A549 (cell line): ENCODE measurements at regions not wholly inside any gene's neighbourhood (a gene's known extent, or its start where the extent isn't known, plus 50 kb on each side); places are given as distances from the start of the nearest gene placed in this dataset.

Source experiments
- ATAC-seq, 2 experiments: fragments of 200-7000 bp in 1 of 2; fragments of >200 bp in 1 of 2; cut with Nextera tagmentation in 1 of 2; cut with Tn5 transposase in 1 of 2; 3 replicates each; pipeline versions ENCODE4 v1.8.0 to v1.9.1; 2018 to 2020; ENCODE audit warnings: mild to moderate bottlenecking in 1 of 2, moderate library complexity in 1 of 2
- CTCF ChIA-PET: fragments of 300-600 bp; sonication (Branson Sonifier 250); formaldehyde crosslinking; extraction: SDS; loops from one replicate; lab custom pipeline; 2021; ENCODE audit warnings: antibody characterized with exemption, inconsistent platforms; lab: Yijun Ruan, JAX
- POLR2A ChIA-PET: fragments of 350-600 bp; formaldehyde crosslinking; extraction: SDS; loops from one replicate; lab custom pipeline; 2021; ENCODE audit warnings: antibody characterized with exemption, inconsistent platforms; lab: Yijun Ruan, JAX
- DNase-seq, 2 experiments: peaks; one replicate each; pipeline versions ENCODE4 v3.0.0 to v3.0.0-alpha.2; 2011 to 2016; ENCODE audit warnings: low read depth in 1 of 2, low spot score in 1 of 2
- FAIRE-seq: peaks from 2 replicates; lab custom pipeline; 2011; peaks lifted over from hg19 to GRCh38; lab: Jason Lieb, UNC
- H3K27ac ChIP-seq, 2 experiments: fragments of >200 bp; sonication (Bioruptor Twin); formaldehyde crosslinking; 3 replicates each; pipeline ENCODE4 v1.5.1; 2016 to 2017
- H3K4me1 ChIP-seq: fragments of >200 bp; sonication (Bioruptor Twin); formaldehyde crosslinking; 3 replicates; pipeline ENCODE4 v1.6.1; 2016
- H3K4me2 ChIP-seq: fragments of >200 bp; sonication (Bioruptor Twin); formaldehyde crosslinking; 3 replicates; pipeline ENCODE4 v1.6.1; 2016
- H3K4me3 ChIP-seq: fragments of >200 bp; sonication (Bioruptor Twin); formaldehyde crosslinking; 3 replicates; pipeline ENCODE4 v1.5.1; 2016
- H3K9me3 ChIP-seq: fragments of >200 bp; sonication (Bioruptor Twin); formaldehyde crosslinking; 3 replicates; pipeline ENCODE4 v1.6.1; 2016
- ATOH8 ChIP-seq: fragments of 250-450 bp; sonication (Bioruptor Pico); IDR thresholded peaks from 2 replicates; pipeline ENCODE4 v1.5.0; 2020; ENCODE audit warnings: low read depth, mild to moderate bottlenecking, moderate library complexity
- BHLHE40 ChIP-seq: IDR thresholded peaks from 2 replicates; pipeline ENCODE4 v1.6.1; 2012; ENCODE audit warnings: low read depth, low read length, inconsistent platforms
- CEBPB ChIP-seq, 2 experiments: fragments of >200 bp in 1 of 2; sonication (Bioruptor Twin) in 1 of 2; formaldehyde crosslinking in 1 of 2; IDR thresholded peaks; 2 replicates each; pipeline ENCODE4 v1.6.1; 2012 to 2016
- CHD4 ChIP-seq: fragments of 200-600 bp; sonication (generic); IDR thresholded peaks from 2 replicates; pipeline ENCODE4 v1.6.1; 2016; ENCODE audit warnings: antibody characterized with exemption, mild to moderate bottlenecking, borderline replicate concordance
- E2F6 ChIP-seq: IDR thresholded peaks from 2 replicates; pipeline ENCODE4 v1.6.1; 2012; ENCODE audit warnings: low read depth, borderline replicate concordance
- EHF ChIP-seq: fragments of 250-450 bp; sonication (Bioruptor Pico); IDR thresholded peaks from 2 replicates; pipeline ENCODE4 v1.5.0; 2020; ENCODE audit warnings: mild to moderate bottlenecking
- EP300 ChIP-seq, 2 experiments: fragments of >200 bp; sonication (Bioruptor Twin); formaldehyde crosslinking; IDR thresholded peaks; 2 replicates in 1 of 2; 3 replicates in 1 of 2; pipeline ENCODE4 v1.6.1; 2016 to 2017
- FOSB ChIP-seq: fragments of 250-450 bp; sonication (Bioruptor Pico); IDR thresholded peaks from 2 replicates; pipeline ENCODE4 v1.5.0; 2020; ENCODE audit warnings: mild to moderate bottlenecking, moderate library complexity
- FOXS1 ChIP-seq: fragments of 250-450 bp; sonication (Bioruptor Pico); IDR thresholded peaks from 2 replicates; pipeline ENCODE4 v1.5.0; 2020; ENCODE audit warnings: mild to moderate bottlenecking, moderate library complexity
- HES2 ChIP-seq: fragments of >200 bp; sonication (Bioruptor Twin); formaldehyde crosslinking; IDR thresholded peaks from 2 replicates; pipeline ENCODE4 v1.6.1; 2016
- HOXA7 ChIP-seq: fragments of 250-450 bp; sonication (Bioruptor Pico); IDR thresholded peaks from 2 replicates; pipeline ENCODE4 v1.5.0; 2020; ENCODE audit warnings: mild to moderate bottlenecking, moderate library complexity
- HOXB13 ChIP-seq: fragments of 250-450 bp; sonication (Bioruptor Pico); IDR thresholded peaks from 2 replicates; pipeline ENCODE4 v1.5.0; 2020; ENCODE audit warnings: low read depth, mild to moderate bottlenecking, moderate library complexity
- JUN ChIP-seq, 2 experiments: fragments of >200 bp; sonication (Bioruptor Twin); formaldehyde crosslinking; IDR thresholded peaks; 2 replicates in 1 of 2; 3 replicates in 1 of 2; pipeline ENCODE4 v1.6.1; 2016 to 2017
- JUNB ChIP-seq: fragments of >200 bp; sonication (Bioruptor Twin); formaldehyde crosslinking; IDR thresholded peaks from 2 replicates; pipeline ENCODE4 v1.6.1; 2016
- KDM1A ChIP-seq: fragments of 200-600 bp; sonication (generic); IDR thresholded peaks from 2 replicates; pipeline ENCODE4 v1.6.1; 2016; ENCODE audit warnings: low read depth, mild to moderate bottlenecking
- MAFK ChIP-seq: fragments of 450-650 bp; IDR thresholded peaks from 2 replicates; pipeline ENCODE4 v1.6.1; 2014; ENCODE audit not compliant: partially characterized antibody
- MAZ ChIP-seq: fragments of 150-350 bp; IDR thresholded peaks from 2 replicates; pipeline ENCODE4 v1.6.1; 2014; ENCODE audit warnings: antibody characterized with exemption, low read depth, low read length, borderline replicate concordance
- PBX3 ChIP-seq: IDR thresholded peaks from 2 replicates; pipeline ENCODE4 v1.6.1; 2012
- REST ChIP-seq: fragments of 200-600 bp; sonication (generic); IDR thresholded peaks from 2 replicates; pipeline ENCODE4 v1.6.1; 2016; ENCODE audit warnings: antibody characterized with exemption, mild to moderate bottlenecking, moderate library complexity
- RFX5 ChIP-seq: fragments of 450-650 bp; IDR thresholded peaks from 2 replicates; pipeline ENCODE4 v1.7.1; 2014; ENCODE audit warnings: antibody characterized with exemption, mild to moderate bottlenecking, moderate library complexity
- SREBF2 ChIP-seq: fragments of 450-650 bp; IDR thresholded peaks from 2 replicates; pipeline ENCODE4 v1.6.1; 2014; ENCODE audit warnings: mild to moderate bottlenecking, moderate library complexity
- TP53 ChIP-seq: fragments of 250-450 bp; sonication (Bioruptor Pico); IDR thresholded peaks from 2 replicates; pipeline ENCODE4 v1.5.0; 2021; ENCODE audit warnings: mild to moderate bottlenecking, moderate library complexity
- WGBS: methylation state at CpG from one replicate; pipeline ENCODE4 v1.1.6; 2017; ENCODE audit errors: missing lambda C conversion rate; 5-methylcytosine and 5-hydroxymethylcytosine counted together

GRCh38 chr15:93846148-93846547 is 385.2 kb upstream of the MCTP2 start:
- ATAC-seq (no peak), DNase-seq (no peak), FAIRE-seq (no peak)
- ChIA-PET CTCF (interaction anchor here (0.7 kb wide), 1 partner anchor 660 kb away, joined by 3 read pairs; no protein-coding TSS in a partner anchor), POLR2A (no interaction called here)
- 30% methylated on average over 9 of the region's 9 CpGs for WGBS
- Histone ChIP-seq H3K4me2 (no peak overlapping the region), H3K4me3 (no peak overlapping the region), H3K9me3 (no peaks in the 10 kb centered on the region), H3K27ac (no peak overlapping the region), H3K4me1 (no peaks in the 10 kb centered on the region)
- TF ChIP-seq EHF = no peak
- TF ChIP-seq RFX5 = no peak
- TF ChIP-seq BHLHE40 = no peak
- no peak for TF ChIP-seq HES2
- TF ChIP-seq SREBF2 = no peak
- no peak for TF ChIP-seq E2F6
- TF ChIP-seq CHD4 = no peak
- TF ChIP-seq PBX3 = no peak
- no peak for TF ChIP-seq REST
- TF ChIP-seq EP300 (IDR thresholded peaks at IDR 0.05) = no peak

- FAIRE-seq = no peak
- no peak overlapping the region for H3K27ac ChIP-seq
- ChIA-PET CTCF (no interaction called here), POLR2A (no interaction called here)
- no peak for ATAC-seq
- no peak overlapping the region for H3K4me3 ChIP-seq
- no peaks in the 10 kb centered on the region for H3K4me1 ChIP-seq
- H3K9me3 ChIP-seq = no peaks in the 10 kb centered on the region; the same call in 2 of the 3 replicates
- DNase-seq = no peak
- H3K4me2 ChIP-seq = no peak overlapping the region
- WGBS = 4% methylated on average over 3 of the region's 3 CpGs
- TF ChIP-seq EHF = no peak
- TF ChIP-seq CHD4 = no peak
- TF ChIP-seq HOXA7 (CRISPR knock-in tag) = no peak
- TF ChIP-seq HES2 = no peak
- TF ChIP-seq JUN (IDR thresholded peaks at IDR 0.05) = no peak
- TF ChIP-seq FOSB (CRISPR knock-in tag) = no peak
- TF ChIP-seq TP53 = no peak
- no peak for TF ChIP-seq CEBPB (IDR thresholded peaks at IDR 0.05)
- no peak for TF ChIP-seq JUNB
- TF ChIP-seq ATOH8 (CRISPR knock-in tag) = no peak
- TF ChIP-seq KDM1A = no peak
- TF ChIP-seq HOXB13 = no peak
- TF ChIP-seq MAFK = no peak
- TF ChIP-seq EP300 (IDR thresholded peaks at IDR 0.05) = no peak
- TF ChIP-seq MAZ = no peak
- TF ChIP-seq FOXS1 = no peak
Observed at GRCh38 chr15:93837450-93837849, 393.9 kb upstream of the MCTP2 start.
